Upper lobe of right lung (tissue), 1 donor: ENCODE measurements at regions not wholly inside any gene's neighbourhood (a gene's known extent, or its start where the extent isn't known, plus 50 kb on each side); places are given as distances from the start of the nearest gene placed in this dataset.

Experiments used
- ATAC-seq: fragments of 200-7000 bp; cut with Tn5 transposase; one replicate; pipeline ENCODE4 v1.9.1; 2020; ENCODE audit warnings: mild to moderate bottlenecking, moderate library complexity
- DNase-seq: peaks from one replicate; pipeline ENCODE4 v3.0.0-alpha.2; 2020
- H3K27ac ChIP-seq: fragments of 200-600 bp; one replicate; pipeline ENCODE4 v1.8.0; 2022
- H3K27me3 ChIP-seq: fragments of 200-600 bp; one replicate; pipeline ENCODE4 v1.8.0; 2022; ENCODE audit warnings: mild to moderate bottlenecking
- H3K36me3 ChIP-seq: fragments of 200-600 bp; one replicate; pipeline ENCODE4 v1.8.0; 2022
- H3K4me1 ChIP-seq: fragments of 200-600 bp; one replicate; pipeline ENCODE4 v1.8.0; 2022
- H3K4me3 ChIP-seq: fragments of 200-600 bp; one replicate; pipeline ENCODE4 v1.8.0; 2022; ENCODE audit warnings: mild to moderate bottlenecking
- H3K9me3 ChIP-seq: fragments of 200-600 bp; one replicate; pipeline ENCODE4 v1.8.0; 2022
- intact Hi-C: fragments of 100-400 bp; cut with DNase I; formaldehyde crosslinking; loops from one replicate; pipeline ENCODE4 v1.11.0; 2022
- TF ChIP-seq, protein P1 (sequence below): fragments of 200-600 bp; IDR thresholded peaks from one replicate; pipeline ENCODE4 v1.8.0; 2022; ENCODE audit warnings: antibody characterized with exemption
- donor health status: DM: no; HTN: yes; CAD: no; lungs with severe emphysema.

DNA sequence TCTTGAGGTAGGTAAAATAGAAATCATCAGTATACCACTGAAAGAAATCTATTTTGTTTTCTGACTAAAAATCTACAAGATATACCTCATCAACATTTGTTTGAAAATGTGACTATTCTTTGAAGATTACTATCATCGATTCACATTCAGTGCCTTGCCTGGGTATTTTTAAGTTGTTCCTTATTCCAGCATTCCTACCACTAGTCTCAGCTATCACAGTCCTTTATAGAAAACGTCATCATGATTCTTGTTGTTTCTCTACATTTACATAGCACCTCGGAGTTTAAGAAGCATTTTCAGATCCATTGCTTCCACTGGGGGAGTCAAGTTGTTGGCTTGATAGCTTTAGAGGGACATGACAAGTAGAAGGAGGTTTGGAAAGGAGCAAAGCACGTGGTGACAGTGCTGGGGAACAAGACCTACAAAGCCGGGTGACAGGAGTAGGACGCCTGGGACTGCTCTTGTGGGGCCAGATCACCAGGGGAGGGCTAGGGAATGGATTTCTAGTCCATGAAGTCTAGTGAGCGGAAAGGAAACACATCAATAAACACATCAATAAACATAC, 61.5 kb downstream of the HES1 start:
- H3K36me3 ChIP-seq, result no peaks in the 10 kb centered on the region
- TF ChIP-seq, protein P1, sequence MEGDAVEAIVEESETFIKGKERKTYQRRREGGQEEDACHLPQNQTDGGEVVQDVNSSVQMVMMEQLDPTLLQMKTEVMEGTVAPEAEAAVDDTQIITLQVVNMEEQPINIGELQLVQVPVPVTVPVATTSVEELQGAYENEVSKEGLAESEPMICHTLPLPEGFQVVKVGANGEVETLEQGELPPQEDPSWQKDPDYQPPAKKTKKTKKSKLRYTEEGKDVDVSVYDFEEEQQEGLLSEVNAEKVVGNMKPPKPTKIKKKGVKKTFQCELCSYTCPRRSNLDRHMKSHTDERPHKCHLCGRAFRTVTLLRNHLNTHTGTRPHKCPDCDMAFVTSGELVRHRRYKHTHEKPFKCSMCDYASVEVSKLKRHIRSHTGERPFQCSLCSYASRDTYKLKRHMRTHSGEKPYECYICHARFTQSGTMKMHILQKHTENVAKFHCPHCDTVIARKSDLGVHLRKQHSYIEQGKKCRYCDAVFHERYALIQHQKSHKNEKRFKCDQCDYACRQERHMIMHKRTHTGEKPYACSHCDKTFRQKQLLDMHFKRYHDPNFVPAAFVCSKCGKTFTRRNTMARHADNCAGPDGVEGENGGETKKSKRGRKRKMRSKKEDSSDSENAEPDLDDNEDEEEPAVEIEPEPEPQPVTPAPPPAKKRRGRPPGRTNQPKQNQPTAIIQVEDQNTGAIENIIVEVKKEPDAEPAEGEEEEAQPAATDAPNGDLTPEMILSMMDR, result no peak
- no peak overlapping the region for H3K4me3 ChIP-seq
- no peaks in the 10 kb centered on the region for H3K27me3 ChIP-seq
- DNase-seq (no peak), ATAC-seq (no peak)
- no peak overlapping the region for H3K27ac ChIP-seq
- intact Hi-C loops, result no loop called here
- peaks cover 5% of the 10 kb centered on the region for H3K4me1 ChIP-seq
- H3K9me3 ChIP-seq, result no peaks in the 10 kb centered on the region

DNA sequence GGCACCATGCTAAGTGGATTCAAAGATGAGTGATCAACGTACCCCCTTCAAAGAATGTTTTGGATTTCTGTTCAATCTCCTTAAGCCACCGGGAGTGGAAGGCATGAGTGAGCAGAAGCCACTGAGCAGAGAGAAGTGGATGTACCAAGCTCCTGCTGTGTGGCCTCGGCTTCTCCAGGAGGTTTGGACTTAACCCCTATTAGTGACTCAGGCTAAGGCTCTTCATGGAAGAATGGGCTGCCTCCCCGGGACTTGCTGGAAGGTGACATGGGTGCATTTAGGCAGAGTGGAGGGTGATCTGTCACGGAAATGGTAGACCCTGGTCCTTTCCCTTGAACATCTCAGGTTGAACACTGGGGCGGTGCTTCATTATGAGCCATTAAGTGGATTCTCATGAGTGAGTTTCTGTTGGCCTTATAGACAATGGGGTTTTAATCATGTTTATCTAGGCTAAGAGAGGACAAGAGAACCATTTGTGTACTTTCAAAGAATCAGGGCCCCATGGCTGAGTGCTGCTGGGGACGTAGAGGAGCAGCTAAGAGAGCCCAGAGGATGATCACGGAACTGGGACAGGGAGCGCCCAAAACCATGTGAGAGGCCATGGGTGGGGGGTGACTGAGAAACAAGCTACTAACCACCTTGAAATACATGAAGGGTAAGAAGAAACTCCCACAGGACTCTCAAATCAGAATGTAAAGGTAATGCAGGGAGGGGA, 62.2 kb downstream of the HES1 start:
- DNase-seq (no peak), ATAC-seq (no peak)
- H3K9me3 ChIP-seq, result no peaks in the 10 kb centered on the region
- H3K36me3 ChIP-seq, result no peaks in the 10 kb centered on the region
- no peak overlapping the region for H3K4me3 ChIP-seq
- H3K4me1 ChIP-seq, result peaks cover 5% of the 10 kb centered on the region
- TF ChIP-seq, protein P1, result no peak
- intact Hi-C loops, result no loop called here
- H3K27ac ChIP-seq, result no peak overlapping the region
- H3K27me3 ChIP-seq, result no peaks in the 10 kb centered on the region

DNA sequence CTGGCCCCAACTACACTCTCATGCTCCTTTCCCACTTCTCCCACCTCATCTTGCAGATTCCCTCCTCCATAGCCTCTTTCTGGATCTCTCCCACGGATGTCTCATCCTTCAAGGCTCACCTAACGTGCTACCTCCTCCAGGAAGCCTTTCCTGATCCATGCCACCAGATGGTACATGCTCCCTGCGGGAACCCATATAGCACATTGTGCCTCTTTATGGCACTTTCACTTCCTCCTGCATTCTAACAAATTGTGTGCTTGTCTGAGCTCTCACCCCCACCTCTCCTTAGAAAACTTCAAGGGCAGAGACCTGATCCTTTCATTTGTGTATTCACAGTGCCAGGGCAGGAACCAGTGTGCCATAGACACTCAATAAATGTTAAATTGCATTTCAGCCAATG, 63.0 kb downstream of the HES1 start:
- Histone ChIP-seq H3K36me3 (no peaks in the 10 kb centered on the region), H3K9me3 (no peaks in the 10 kb centered on the region), H3K4me3 (no peak overlapping the region), H3K27me3 (peaks cover 6% of the 10 kb centered on the region), H3K27ac (no peak overlapping the region), H3K4me1 (peaks cover 5% of the 10 kb centered on the region)
- ATAC-seq (no peak), DNase-seq (no peak)
- TF ChIP-seq, protein P1, result no peak
- intact Hi-C loops, result no loop called here

DNA sequence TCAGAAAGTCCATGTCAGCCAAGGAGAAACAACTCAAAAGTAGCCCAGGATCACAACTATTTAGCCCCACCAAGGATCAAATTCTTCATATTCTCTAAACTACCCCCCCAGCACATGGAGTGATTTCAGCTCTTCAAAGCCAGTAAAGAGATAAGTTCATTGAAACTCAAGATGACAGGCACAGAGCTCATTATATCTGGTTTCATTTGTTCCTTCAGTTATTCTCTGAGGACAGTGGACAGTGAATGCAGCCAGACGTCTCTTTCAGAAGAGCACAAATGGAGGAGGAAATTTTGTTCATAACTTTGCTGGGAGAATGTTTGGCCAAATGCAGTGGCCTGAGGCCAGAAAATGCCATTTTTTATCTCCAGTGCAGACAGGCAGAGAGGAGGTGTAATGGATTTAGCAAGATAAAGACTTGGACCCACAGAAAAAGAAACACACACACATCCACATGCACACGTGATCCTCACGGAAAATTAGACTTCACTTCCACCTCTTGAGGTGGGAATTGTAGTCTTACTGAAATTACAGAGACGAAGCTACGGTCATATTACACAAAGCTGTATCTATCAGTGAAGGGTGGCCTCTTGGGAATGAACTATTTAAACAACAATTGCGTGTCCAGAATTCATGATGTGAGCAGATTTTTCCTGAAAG, 64.6 kb downstream of the HES1 start:
- H3K27me3 ChIP-seq, result peaks cover 8% of the 10 kb centered on the region
- DNase-seq, result no peak

DNA sequence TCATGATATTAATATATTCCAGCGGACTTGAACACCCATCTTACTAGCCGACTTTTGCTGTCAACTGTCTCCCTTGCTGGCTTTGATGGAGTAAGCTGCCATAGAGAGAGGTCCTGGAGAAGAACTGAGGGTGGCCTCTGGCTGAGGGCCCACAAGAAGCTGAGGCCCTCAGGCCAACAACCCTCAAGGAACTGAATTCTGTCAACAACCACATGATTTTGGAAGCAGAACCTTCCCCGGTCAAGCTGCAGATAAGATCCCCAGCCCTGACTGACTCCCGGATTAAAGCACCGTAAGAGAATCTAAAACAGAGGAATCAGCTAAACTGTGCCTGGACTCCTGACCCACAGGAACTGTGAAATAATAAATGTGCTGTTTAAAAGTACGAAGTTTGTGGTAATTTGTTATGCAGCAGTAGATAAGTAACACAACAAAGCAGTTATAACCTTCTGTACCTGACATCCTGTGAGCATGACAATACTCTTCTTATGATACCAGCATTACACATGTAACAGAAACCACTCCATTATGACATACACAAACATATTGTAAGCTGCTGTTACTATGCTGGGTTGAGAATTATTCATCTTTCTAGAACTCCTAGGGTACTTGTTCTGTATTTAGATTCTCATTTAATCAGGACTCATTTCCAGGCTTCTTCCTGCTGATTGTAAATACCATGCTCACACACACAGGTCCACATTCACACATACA, 66.2 kb downstream of the HES1 start:
- Histone ChIP-seq H3K9me3 (no peaks in the 10 kb centered on the region), H3K36me3 (no peaks in the 10 kb centered on the region), H3K4me1 (peaks cover 21% of the 10 kb centered on the region), H3K27ac (no peak overlapping the region), H3K27me3 (peaks cover 8% of the 10 kb centered on the region), H3K4me3 (no peak overlapping the region)
- DNase-seq, result no peak
- intact Hi-C loops, result no loop called here
- no peak for ATAC-seq
- TF ChIP-seq, protein P1, result no peak

More for the DNA sequence above, 64.6 kb downstream of the HES1 start:
- Histone ChIP-seq H3K4me1 (peaks cover 5% of the 10 kb centered on the region), H3K27ac (no peak overlapping the region), H3K36me3 (no peaks in the 10 kb centered on the region), H3K9me3 (no peaks in the 10 kb centered on the region), H3K4me3 (no peak overlapping the region)
- ATAC-seq, result no peak
- TF ChIP-seq, protein P1, result no peak
- intact Hi-C loops, result no loop called here
